ENCODE measurements at regions not wholly inside any gene's neighbourhood (a gene's known extent, or its start where the extent isn't known, plus 50 kb on each side); places are given as distances from the start of the nearest gene placed in this dataset.

- DNase-seq (ENCODE audit: low spot score): no peak
Measured at GRCh38 chr7:26487780-26488515, 196.3 kb downstream of the SNX10 start.

GRCh38 chr7:26489391-26489790, 197.7 kb downstream of the SNX10 start:
- no peak for DNase-seq (ENCODE audit: low spot score)

DNA sequence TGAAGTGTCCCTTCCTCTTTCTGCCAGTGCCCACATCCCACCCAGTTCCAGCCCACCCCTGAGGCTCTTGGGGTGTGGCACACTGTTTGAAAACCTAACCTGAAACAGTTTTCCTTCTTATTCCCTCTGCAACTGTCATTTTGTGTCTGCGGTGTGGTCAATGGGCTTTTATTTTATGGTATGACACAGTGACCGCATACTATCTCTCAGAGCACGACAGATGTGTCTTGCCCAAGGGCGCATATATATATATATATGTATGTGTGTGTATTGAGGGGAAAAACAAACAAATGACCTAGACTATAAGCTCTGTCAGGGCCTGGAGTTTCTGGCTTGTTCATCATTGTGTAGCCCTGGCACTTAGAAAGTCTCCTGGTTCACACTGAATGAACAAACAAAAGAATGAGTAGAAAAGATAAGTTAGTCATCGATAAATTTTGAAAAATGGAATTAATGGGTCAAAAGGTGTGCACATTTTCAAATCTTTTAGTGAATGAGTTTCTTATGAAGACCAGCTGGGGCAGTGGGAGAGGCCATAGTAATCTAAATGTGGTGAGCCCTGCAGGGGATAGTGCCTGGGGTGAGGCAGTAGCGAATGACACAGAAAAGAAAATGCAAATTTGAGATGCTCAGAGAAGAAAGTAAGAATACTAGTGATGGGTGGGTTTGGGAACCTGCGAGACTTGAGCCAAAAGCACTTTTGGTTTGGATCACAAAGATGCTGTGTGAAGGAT, 198.4 kb downstream of the SNX10 start:
- DNase-seq (ENCODE audit: low spot score): no peak

DNA sequence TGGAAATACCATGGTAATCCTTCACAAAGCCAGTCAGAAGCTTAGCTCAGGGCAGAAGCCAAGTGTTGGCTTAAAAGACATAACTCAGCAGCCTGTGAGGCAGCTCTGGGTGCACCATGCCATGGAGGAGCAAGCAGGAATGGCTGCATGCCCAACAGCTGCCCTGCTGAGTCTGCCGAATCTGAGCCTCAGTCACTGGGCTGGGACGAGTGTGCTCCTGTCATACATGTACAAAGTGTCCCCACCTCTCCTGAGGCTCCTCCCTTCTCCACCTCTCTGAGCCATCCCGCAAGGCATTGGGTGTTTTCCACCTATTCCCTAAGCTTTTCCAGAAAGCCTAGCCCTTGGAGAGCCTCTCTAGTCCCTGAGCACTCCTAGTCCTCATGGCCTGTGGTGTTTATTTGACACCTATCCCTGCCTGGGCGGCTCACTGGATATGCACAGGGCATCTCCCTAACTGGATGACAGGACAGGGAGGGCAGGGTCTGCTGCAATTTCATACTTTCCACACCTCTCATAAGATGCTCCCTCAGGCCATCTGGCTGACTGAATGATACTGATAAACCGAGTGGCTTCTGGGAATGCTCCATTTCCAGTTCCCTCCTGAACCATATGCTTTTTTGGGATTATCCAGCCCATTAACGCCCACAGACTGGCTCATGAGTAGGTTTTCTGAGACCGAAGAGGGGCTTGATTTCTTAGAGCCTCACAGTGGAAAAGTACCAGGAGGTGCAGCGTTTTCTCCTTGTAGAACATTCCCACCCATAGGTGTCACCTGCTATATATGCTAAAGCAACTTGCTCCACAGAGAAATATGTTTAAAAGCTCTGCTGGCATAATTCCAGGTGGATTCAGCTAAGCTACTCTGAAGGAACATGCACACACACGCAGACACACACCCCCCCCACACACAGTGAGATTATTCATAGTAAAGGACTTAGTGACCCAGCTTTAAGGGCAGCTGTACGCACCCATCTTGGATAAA, 199.3 kb downstream of the SNX10 start:
- DNase-seq (ENCODE audit: low spot score): no peak

DNA sequence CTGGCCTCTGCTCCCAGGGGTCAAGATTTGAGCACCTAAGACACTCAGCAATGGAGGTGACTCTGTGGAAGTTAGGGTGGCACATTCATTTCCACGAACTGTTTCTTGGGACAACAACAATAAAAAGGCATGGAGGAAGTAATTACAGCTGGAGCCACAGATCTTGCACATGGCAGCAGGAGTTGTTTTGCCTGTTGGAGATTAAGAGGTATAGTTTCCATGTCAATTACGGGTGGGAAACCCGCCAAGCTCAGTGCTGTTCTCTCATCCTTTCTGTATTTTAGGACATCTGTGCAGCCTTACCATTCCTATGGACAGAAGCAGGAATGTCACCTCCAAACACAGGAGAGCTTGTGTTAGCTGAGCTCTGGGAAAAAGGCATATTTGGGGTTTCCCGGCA, 201.2 kb downstream of the SNX10 start:
- no peak for DNase-seq (ENCODE audit: low spot score)

- DNase-seq (ENCODE audit: low spot score): no peak
Measured at GRCh38 chr7:26493737-26494428, 202.2 kb downstream of the SNX10 start.

GRCh38 chr7:26495569-26495968, 203.9 kb downstream of the SNX10 start:
- DNase-seq (ENCODE audit: low spot score): no peak

- DNase-seq (ENCODE audit: low spot score): no peak
Measured at GRCh38 chr7:26497801-26498596, 206.3 kb downstream of the SNX10 start.

- no peak for DNase-seq (ENCODE audit: low spot score)
Measured at GRCh38 chr7:26499315-26499897, 207.7 kb downstream of the SNX10 start.

- no peak for DNase-seq (ENCODE audit: low spot score)
Measured at GRCh38 chr7:26500749-26501352, 209.2 kb downstream of the SNX10 start.

DNA sequence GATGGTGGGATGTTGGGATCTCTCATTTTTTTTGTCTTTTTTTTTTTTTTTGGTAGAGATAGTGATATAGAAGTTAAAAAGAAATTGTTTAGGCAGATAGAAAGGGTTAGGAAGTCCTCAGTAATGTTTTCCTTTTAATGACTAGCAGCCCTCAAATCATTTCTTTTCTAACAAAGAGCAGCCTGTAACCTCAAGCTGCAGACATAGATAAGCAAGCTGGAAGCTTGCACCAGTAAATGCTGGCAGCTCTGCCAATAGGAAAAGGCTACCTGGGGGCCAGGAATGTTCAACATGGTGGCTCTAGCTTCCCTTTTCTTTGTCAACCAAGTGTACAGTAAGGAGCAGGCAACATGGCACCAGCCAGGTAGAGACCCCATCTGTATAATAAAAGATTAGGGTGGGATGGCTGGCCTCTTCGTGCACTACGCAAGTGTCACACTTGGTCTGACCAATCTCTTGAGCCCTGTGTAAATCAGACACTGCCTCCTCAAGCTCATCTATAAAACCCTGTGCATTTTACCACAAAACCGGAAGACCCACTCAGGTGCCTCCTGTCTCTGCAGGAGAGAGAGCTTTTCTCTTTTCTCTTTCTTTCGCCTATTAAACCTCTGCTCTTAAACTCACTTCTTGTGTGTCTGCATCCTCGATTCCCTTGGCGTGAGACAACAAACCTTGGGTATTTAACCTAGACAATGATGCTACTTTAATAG, 212.9 kb downstream of the SNX10 start:
- DNase-seq (ENCODE audit: low spot score): no peak

- DNase-seq (ENCODE audit: low spot score): no peak
Measured at GRCh38 chr7:26506196-26506595, 214.5 kb downstream of the SNX10 start.

DNA sequence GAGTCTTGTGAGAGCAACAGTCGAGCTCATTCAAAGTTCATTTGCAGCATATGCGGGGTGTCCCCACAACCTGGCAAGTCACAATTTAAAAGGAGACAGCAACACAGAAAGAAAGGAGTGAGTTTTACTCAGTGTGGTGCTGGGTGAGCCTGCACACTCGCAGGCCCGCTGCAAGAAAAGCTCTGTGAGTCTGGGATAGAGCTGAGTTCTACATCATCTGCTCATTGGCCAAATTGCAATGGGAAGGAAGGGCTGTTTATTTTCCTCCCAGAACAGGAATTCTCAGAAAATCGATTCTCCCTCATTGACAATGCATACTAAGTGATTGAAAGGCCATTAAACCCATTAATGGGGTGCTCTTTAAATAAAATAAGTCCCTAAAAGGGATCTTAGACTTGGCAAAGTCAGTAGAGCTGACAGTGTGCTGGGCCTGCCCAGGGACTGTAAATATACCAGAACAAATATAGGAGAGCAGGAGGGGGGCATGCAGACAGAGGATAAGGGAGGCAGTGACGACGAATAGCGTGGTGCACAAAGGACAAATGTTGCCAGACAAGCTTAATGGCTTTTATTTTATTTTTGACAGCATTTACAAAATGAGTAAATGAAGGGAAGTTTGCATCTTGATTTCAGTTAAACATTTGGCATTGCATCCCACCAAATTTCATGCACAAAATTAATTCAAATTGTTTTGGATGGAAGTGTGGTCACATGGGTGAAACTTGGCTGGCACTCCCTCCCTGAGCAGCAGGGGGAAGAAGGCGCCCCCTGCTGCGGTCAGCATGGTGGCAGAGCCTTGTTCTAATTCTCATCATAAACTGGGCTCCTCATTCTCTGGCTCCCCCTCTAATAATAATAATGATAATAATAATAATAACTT, 215.7 kb downstream of the SNX10 start:
- DNase-seq (ENCODE audit: low spot score): no peak

DNA sequence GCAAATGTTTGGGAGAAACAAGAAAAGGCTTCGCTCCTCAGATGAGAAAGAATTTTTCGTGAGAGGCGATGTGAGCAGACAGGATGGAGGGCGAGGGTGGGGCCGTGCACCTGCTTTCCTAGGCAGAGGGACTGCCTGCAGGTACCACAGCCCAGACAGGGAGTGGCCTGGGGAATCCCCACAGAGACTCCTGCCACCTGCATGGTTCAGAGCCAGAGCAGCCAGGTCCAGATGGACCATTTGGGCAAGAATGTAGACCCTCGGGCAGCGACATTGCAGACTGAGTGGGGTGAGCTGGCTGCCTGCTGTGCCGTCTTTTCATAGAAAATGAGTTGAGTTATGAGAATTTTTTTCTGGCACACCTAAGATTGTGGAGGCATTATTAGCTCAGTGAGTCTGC, 216.8 kb downstream of the SNX10 start:
- DNase-seq (ENCODE audit: low spot score): no peak

DNA sequence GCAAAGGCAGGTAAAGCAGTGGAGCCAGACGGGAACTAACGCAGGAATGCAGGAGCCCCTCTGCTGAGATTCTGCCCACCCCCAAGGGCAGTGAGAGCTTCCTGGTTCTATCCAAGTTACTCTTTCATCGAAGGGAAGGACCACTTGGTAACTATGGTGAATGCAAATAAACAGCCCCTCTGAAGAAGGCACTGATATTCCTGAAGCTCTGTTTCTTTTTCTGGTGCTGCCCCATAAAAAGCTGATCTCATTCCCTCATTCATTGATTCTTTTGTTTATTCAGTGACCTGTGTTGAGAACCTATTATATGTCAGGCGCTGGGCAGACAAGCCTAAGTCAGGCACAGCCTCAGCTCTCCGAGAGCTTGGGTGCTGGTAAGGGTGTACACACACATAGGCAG, 217.3 kb downstream of the SNX10 start:
- no peak for DNase-seq (ENCODE audit: low spot score)

GRCh38 chr7:26510231-26510957, 218.7 kb downstream of the SNX10 start:
- no peak for DNase-seq (ENCODE audit: low spot score)

DNA sequence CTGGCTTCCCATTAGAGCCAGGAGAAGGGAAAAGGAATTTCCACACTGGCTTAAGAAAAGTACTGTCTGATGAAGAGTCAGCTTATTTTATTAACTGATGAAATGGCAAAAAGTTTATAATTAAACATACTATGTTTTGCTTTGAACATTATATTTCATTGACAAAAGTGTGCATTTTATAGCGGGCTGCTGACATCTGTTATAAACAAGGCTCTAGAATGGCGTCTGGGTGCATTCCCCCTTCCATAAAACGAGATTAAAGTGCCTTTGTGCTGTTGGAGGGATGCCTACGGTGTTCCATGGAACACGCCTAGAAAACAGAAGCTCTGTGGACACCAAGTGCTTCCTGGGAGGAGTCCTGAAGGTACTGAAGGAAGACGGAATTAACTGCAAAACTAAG, 220.2 kb downstream of the SNX10 start:
- DNase-seq (ENCODE audit: low spot score): no peak

DNA sequence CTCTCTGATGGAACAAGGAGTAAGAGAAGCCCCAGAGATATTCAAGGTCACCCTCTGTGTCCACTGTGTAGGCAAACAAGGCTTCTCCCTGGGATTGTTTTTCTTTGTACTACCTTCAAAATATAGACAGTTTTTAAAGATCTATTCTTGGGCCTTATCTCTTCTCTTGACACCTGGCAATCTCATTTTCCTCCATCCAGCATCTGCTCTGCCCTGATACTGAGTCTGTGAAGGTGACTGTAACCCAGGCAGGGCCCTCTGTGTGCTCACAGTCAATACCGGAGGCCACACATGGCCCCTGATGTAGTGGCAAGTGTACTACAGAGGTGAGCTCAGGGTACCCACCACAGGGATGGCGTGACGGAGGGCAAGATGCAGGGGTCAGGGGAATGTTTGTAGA, 221.1 kb downstream of the SNX10 start:
- no peak for DNase-seq (ENCODE audit: low spot score)

Data from globus pallidus (tissue), 1 donor.